AG04449 (cell line): ENCODE measurements at regions not wholly inside any gene's neighbourhood (a gene's known extent, or its start where the extent isn't known, plus 50 kb on each side); places are given as distances from the start of the nearest gene placed in this dataset.
"Not testable (repeated sequence)": the region's sequence is repeated elsewhere in the genome, so short reads cannot be mapped to it uniquely, and the experiment has no call there.

Experiments
- CTCF ChIA-PET: fragments of 350-600 bp; formaldehyde crosslinking; extraction: SDS; loops from one replicate; lab custom pipeline; 2021; ENCODE audit warnings: antibody characterized with exemption; lab: Yijun Ruan, JAX
- POLR2A ChIA-PET: fragments of 400-600, 350-600 bp; formaldehyde crosslinking; extraction: SDS; loops from one replicate; lab custom pipeline; 2020; ENCODE audit warnings: antibody characterized with exemption, inconsistent platforms; lab: Yijun Ruan, JAX
- DNase-seq: peaks from one replicate; pipeline ENCODE4 v3.0.0-alpha.2; 2010; ENCODE audit warnings: low read depth, low spot score
- H3K4me3 ChIP-seq: 2 replicates; pipeline ENCODE4 v1.5.1; 2011; ENCODE audit warnings: low read depth, mild to moderate bottlenecking, control low read depth, low read length
- CTCF ChIP-seq: IDR thresholded peaks from one replicate; pipeline ENCODE4 v1.5.1; 2011; ENCODE audit warnings: mild to moderate bottlenecking, moderate library complexity, low read length, control low read depth, inconsistent platforms; ENCODE audit not compliant: insufficient read depth; ENCODE audit errors: missing control alignments

GRCh38 chr2:120541553-120541932, 194.1 kb upstream of the GLI2 start:
- ChIA-PET POLR2A (interaction anchor here (1.2 kb wide), 1 partner anchor 72 kb away, joined by 3 read pairs; no protein-coding TSS in a partner anchor), CTCF (interaction anchor here (1.1 to 1.3 kb wide), 3 partner anchors 21 to 198 kb away, joined by 3 to 4 read pairs (median 3); no protein-coding TSS in a partner anchor)
- TF ChIP-seq CTCF, result no peak
- no peak for DNase-seq
- no peak overlapping the region for H3K4me3 ChIP-seq

- no peak for DNase-seq
- CTCF ChIA-PET, result interaction anchor here (1.1 to 1.3 kb wide), 3 partner anchors 21 to 198 kb away, joined by 3 to 4 read pairs (median 3); no protein-coding TSS in a partner anchor
- no peak for TF ChIP-seq CTCF
- H3K4me3 ChIP-seq, result no peak overlapping the region
- POLR2A ChIA-PET, result interaction anchor here (1.2 kb wide), 1 partner anchor 71 kb away, joined by 3 read pairs; no protein-coding TSS in a partner anchor
These were observed 193.5 kb upstream of the GLI2 start for GRCh38 chr2:120541972-120542670.

GRCh38 chr2:120542911-120543527, 192.6 kb upstream of the GLI2 start:
- no peak for DNase-seq
- H3K4me3 ChIP-seq, result no peak overlapping the region
- TF ChIP-seq CTCF, result no peak
- CTCF ChIA-PET, result interaction anchor here (1.3 kb wide), 1 partner anchor 138 kb away, joined by 3 read pairs; no protein-coding TSS in a partner anchor
- POLR2A ChIA-PET, result no interaction called here

- no peak overlapping the region for H3K4me3 ChIP-seq
- ChIA-PET CTCF (no interaction called here), POLR2A (no interaction called here)
- TF ChIP-seq CTCF, result no peak
- DNase-seq, result no peak
These were observed 191.8 kb upstream of the GLI2 start for GRCh38 chr2:120543899-120544298.

GRCh38 chr2:120544522-120544921, 191.1 kb upstream of the GLI2 start:
- no peak for DNase-seq
- TF ChIP-seq CTCF, result no peak
- H3K4me3 ChIP-seq, result no peak overlapping the region
- POLR2A ChIA-PET, result no interaction called here
- CTCF ChIA-PET, result interaction anchor here (1.2 kb wide), 1 partner anchor 126 kb away, joined by 4 read pairs; no protein-coding TSS in a partner anchor

- POLR2A ChIA-PET, H3K4me3 ChIP-seq, DNase-seq: not testable (repeated sequence)
- CTCF ChIA-PET, result interaction anchor here (1.2 kb wide), 1 partner anchor 126 kb away, joined by 4 read pairs; no protein-coding TSS in a partner anchor
These were observed 190.7 kb upstream of the GLI2 start for GRCh38 chr2:120545007-120545406.
